Astrocyte of the cerebellum (primary cell): ENCODE measurements at regions not wholly inside any gene's neighbourhood (a gene's known extent, or its start where the extent isn't known, plus 50 kb on each side); places are given as distances from the start of the nearest gene placed in this dataset.
"Not testable (repeated sequence)": the region's sequence is repeated elsewhere in the genome, so short reads cannot be mapped to it uniquely, and the experiment has no call there.

Experiments used
- DNase-seq: peaks from one replicate; pipeline ENCODE4 v3.0.0-alpha.2; 2011; ENCODE audit warnings: low read depth
- H3K4me3 ChIP-seq: 2 replicates; pipeline ENCODE4 v1.5.1; 2011; ENCODE audit warnings: mild to moderate bottlenecking, low read depth, low read length, moderate library complexity
- in situ Hi-C: cut with HindIII; loops from 2 replicates; pipeline ENCODE4 v1.10.0; 2017; ENCODE audit warnings: low sequenced_read_pairs
- TF ChIP-seq, protein P1 (sequence below): IDR thresholded peaks from 2 replicates; pipeline ENCODE4 v1.5.1; 2012; ENCODE audit warnings: low read length, low read depth, moderate library complexity, mild to moderate bottlenecking; ENCODE audit errors: missing control alignments

DNA sequence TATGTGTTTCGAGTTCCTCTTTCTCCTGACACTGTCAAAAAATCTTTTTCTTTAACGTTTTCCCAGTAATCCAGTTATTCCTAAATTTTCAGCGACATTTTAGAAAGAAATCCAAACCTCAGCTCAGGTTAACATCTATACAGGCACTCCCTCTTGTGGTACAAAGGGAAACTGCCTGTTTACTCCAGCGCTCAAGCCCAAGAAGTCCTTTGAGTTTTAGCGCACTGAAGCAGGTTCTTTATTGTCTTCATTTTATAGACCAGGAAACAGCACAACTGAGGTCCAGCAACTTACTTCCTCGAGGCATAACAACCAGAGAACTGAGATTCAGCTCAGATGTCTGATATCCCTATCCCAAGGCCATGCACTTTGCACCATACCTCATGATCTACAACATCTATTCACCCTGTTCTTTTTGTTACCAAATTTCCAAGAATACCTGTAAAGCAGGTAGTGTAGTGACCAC lies 287.2 kb upstream of the MKLN1 start:
- peak; percentile 63 for DNase-seq
- TF ChIP-seq, protein P1, sequence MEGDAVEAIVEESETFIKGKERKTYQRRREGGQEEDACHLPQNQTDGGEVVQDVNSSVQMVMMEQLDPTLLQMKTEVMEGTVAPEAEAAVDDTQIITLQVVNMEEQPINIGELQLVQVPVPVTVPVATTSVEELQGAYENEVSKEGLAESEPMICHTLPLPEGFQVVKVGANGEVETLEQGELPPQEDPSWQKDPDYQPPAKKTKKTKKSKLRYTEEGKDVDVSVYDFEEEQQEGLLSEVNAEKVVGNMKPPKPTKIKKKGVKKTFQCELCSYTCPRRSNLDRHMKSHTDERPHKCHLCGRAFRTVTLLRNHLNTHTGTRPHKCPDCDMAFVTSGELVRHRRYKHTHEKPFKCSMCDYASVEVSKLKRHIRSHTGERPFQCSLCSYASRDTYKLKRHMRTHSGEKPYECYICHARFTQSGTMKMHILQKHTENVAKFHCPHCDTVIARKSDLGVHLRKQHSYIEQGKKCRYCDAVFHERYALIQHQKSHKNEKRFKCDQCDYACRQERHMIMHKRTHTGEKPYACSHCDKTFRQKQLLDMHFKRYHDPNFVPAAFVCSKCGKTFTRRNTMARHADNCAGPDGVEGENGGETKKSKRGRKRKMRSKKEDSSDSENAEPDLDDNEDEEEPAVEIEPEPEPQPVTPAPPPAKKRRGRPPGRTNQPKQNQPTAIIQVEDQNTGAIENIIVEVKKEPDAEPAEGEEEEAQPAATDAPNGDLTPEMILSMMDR = peak; percentile 94
- no peak overlapping the region for H3K4me3 ChIP-seq
- in situ Hi-C loops = no loop called here

DNA sequence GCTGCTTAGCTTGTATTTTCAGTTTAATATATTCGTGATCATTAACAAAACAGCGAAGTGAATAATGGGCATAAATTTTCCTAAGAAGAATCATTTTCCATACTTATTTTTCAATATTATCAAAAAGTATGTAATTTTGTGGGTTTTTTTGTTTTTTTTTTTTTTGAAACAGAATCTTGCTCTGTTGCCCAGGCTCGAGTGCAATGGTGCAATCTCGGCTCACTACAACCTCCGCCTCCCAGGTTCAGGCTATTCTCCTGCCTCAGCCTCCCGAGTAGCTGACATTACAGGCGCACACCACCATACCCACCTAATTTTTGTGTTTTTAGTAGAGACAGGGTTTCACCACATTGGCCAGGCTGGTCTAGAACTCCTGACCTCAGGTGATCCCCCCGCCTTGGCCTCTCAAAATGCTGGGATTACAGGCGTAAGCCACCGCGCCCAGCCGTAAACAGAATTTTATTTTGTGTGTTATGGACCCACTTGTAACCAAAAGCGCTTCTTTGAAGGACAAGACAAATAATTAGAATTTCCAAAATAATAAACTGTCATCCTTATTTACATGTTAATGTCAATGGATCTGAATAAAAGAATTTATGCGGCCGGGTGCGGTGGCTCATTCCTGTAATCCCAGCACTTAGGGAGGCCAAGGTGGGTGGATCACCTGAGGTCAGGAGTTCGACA lies 286.5 kb upstream of the MKLN1 start:
- in situ Hi-C loops, DNase-seq, H3K4me3 ChIP-seq: not testable (repeated sequence)

DNA sequence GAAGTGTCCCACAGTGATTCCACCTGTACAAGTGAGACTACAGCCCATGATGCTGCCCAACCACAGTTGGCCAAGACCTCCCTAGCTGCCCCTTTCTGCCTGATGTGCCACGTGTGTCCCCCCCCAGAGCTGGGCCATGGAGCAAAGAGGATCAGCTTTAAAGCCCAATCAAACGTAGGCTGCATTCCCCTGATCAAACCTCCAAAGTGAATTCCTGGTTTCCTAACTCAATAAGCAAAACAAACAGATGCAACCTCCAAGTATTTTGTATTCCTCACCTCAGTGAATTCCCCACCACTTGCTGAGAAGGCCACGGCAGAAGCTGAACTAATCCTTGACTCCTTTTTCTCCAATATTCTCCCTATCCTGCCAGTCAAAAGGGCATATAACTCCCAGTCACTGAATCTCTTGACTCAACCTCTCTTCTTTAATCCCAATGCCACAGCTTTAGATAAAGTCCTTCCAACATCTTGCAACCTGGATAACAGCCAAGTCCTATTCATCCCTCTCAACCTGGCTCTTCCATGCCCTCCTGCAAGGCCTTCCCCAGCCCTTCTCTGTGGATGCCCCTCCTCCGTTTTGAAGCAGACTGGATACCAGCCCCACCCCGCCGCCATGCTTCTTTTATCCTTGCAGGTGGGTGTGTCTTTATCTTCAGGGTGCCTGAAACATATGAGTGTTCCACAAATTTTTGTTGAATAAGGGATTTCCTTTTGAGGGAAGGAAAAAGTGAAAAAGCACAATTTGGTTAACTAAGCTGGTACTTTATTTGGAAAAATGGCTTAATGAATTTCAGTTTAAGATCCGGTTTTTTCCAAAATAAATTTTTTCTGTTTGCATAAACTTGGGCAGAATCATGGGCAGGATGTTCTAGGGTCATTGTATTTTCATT lies 285.2 kb upstream of the MKLN1 start:
- in situ Hi-C loops = no loop called here
- no peak overlapping the region for H3K4me3 ChIP-seq
- DNase-seq = no peak
- TF ChIP-seq, protein P1 = no peak

DNA sequence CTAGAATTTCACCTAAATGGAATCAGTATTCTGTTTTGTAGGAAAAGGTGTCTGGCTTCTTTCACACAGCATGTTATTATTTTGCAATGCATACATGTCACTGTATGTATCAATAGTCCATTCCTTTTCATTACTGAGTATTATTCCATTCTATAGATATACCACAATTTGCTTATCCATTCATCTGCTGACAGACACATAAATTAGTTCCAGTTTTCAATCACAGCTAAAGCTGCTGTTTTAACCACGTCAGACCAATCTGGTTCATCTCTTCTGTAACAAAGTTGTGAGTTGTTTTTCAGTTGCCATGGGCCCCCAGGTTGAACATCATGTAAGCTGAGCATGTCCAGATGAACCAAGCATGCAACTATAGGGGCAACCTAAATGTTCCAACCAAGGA lies 282.1 kb upstream of the MKLN1 start:
- in situ Hi-C loops = no loop called here
- H3K4me3 ChIP-seq = no peak overlapping the region
- no peak for DNase-seq
- TF ChIP-seq, protein P1 = no peak

DNA sequence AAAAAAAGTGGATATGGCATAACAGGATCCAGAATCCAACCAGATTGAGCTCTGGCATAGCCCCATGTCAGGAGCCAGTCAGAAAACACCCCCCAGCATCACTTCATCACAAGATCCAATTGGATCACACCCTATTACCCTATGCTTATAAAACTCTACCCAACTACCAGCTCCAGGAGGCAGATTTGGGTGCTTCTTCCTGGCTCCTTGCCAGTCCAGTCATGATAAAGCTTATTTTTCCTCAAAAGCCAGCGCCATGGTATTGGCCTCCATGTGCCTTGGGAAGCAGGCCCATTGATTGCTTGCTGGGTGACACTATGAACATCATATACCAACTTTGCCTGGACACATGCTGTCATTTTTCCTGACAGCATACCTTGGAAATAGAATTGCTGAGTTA lies 281.4 kb upstream of the MKLN1 start:
- no peak for DNase-seq
- TF ChIP-seq, protein P1 = no peak
- H3K4me3 ChIP-seq = no peak overlapping the region
- in situ Hi-C loops = no loop called here

DNA sequence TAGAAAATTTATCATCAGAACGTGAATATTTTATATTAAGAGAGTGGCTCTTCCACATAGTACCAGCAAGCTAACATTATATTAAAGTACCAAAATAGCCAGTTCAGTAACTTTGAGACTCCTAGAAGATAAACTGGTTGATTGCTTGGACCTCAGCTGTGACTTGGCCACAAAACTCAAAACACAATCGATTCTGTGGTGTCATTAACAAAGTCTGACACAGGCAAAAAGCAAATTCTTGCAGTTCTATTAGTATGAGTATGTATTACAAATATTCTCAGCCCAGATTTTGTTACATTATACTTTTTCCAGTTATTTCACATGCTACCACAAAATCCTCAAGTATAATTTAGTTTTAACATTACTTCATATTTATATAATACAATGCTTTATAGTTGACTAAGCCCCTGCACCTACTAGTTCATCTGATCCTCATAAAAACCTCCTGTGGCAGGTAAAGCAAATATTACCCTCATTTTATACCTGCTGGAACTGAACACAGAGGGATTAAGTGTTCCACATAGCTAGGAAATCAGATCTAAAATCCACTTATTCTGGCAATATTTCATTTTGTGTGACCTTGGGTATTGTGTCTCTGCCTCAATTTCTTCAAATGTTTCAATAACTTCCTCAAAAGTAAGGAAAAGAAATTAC lies 279.9 kb upstream of the MKLN1 start:
- DNase-seq = no peak
- H3K4me3 ChIP-seq = no peak overlapping the region
- TF ChIP-seq, protein P1 = no peak
- in situ Hi-C loops = no loop called here
